ENCODE measurements at regions not wholly inside any gene's neighbourhood (a gene's known extent, or its start where the extent isn't known, plus 50 kb on each side); places are given as distances from the start of the nearest gene placed in this dataset.
"Not testable (repeated sequence)": the region's sequence is repeated elsewhere in the genome, so short reads cannot be mapped to it uniquely, and the experiment has no call there.

DNA sequence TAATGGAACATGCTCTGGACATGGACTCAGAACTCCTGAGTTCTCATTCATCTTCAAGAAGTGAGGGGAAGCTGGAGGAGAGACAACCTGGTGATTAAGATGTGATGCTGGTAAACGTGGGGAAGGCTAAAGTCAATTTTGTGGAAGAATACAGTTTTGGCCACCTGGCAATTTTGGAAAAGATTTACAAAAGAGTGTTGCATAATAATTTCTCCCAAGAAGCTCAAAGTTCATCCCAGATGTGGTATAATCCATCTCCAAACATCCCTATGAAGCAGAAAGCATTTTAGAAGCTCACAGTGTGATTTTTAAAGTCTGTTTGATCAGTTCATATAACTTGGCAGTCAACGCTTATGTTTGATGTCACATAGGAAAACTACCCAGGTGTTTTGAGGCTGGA is 208.7 kb downstream of the LMX1A start:
- DNase-seq = no peak

DNA sequence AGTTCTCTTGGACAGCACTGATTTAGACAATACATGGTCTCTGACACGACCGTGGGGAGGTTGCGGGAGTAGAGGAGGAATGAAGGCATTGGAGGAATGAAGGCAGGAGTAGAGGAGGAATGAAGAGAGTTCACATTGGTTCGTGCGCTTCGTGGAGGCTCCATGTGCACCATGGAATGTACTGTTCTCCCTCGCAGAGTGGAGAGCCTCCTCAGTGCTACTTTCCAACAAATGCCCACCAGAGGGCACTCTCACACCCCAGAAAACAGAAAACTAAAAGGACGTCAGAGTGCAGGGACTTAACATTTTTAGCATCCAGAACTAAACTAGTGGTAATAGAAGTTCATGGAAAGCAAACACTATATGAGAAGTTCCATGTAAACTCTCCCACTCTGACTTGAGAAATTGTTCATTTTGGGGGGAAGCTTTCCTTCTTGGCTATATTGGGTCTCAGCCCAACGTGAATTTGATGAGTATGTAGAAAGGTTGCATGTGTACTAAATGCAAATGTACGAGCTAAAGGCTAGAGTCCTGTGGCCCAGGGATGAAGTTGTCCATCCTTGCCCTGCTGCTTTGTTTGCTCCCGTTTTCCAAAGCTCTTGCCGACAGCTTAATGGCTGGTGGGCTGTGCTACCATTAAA is 211.6 kb downstream of the LMX1A start:
- DNase-seq = peak; percentile 27

DNA sequence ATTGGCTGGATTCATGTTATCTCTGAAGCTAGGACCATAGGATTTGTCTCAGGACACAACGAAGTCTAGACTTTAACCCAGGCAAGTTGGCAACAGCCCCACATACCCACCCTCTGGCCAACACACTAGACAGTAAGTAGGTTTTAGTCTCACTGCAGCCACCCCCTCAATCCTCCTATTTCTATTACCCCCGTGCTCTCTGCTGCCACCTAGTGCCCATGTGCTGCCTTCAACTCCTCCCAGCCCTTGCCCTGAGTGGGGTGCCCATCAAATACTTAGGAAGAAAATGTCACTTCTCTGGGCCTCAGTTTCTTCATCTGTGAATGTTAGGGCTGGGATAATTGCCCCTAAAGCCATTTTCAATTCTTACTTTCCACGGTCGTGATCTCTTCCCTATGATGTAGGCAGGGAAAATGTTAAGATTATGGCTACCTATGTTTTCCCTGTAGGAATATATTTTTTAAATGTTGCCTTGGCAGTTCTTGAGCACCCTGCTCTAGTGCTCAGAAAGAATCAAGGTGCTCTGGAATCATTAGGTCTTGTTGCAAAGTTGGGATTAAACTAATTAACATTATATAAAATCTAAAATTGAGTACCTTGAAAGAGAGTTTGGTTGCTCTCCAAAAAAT is 213.0 kb downstream of the LMX1A start:
- DNase-seq = peak; percentile 8

DNA sequence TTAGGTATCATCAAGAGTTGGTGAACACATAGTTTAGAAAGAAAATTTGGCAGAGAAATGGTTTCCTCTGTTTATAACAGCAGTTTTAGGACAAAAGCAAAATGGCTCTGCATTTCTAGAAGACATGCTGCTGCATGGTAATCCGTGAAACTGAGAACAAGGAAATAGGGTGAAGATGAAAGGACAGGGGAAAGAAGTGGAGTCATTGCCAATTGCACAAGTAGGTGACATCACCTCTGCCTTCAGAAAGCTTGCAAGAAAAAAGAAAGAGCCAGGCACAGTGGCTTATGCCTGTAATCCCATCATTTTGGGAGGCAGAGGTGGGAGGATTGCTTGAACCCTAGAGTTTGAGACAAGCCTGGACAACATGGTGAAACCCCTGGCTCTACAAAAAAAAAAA is 217.6 kb downstream of the LMX1A start:
- DNase-seq = no peak

GRCh38 chr1:165137551-165138316 is 218.8 kb downstream of the LMX1A start:
- no peak for DNase-seq

DNA sequence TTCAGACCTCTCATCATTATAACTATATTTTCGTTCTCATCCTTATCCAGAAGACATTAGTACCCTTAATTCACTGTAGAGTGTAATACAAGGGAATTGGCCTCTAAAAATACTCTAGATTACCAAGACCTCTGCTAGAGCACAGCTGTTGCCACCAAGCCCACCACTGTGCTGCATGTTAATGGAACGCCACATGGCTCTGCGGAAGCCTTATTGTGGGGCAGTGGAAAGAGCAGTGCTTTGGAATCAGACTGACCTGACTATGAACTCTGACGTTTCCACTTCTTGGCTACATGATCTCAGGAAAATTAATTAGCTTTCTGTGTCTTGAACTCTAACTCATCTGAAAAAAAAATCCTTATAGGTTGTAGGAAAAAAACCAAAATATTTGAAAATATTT is 222.1 kb downstream of the LMX1A start:
- no peak for DNase-seq

GRCh38 chr1:165129568-165130164 is 226.8 kb downstream of the LMX1A start:
- DNase-seq = no peak

DNA sequence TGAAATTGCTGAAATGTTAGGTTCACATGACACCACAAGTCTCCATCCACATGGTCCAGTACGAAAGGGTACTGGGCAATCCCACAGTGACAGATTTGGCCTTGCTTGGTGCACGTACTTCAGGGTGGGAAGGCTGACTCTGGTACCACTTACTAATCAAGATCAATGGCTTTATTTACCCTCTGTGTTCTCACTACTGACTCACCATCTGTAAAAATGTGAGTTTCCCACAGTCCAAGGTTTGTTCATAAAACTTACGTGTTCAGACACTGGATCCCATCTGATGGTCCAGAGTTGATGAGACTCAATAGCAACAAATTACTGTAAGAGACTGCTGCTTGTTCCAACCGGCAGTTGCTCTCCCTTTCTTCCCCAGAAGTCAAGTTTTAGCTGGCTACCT is 231.7 kb downstream of the LMX1A start:
- DNase-seq = no peak

GRCh38 chr1:165119086-165119485 is 237.4 kb downstream of the LMX1A start:
- no peak for DNase-seq

GRCh38 chr1:165117482-165117881 is 239.0 kb downstream of the LMX1A start:
- DNase-seq = no peak

- no peak for DNase-seq
These were observed 239.8 kb downstream of the LMX1A start for GRCh38 chr1:165116732-165117131.

DNA sequence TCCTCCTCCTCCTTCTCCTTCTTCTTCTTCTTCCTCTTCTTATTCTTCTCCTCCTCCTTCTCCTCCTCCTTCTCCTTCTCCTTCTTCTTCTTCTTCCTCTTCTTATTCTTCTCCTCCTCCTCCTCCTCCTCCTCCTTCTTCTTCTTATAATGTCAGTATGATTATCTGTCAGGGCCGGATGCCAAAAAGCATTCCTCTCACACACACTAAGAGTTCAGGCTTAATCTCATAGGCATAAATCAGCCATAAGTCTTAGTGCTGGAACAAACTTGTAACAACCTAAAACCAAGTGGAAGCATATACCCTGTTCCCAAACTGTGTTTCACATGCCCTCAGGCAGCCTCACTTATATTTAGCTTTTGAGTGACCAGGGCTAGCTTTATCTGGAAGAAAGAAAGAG is 240.3 kb downstream of the LMX1A start:
- DNase-seq = no peak

DNA sequence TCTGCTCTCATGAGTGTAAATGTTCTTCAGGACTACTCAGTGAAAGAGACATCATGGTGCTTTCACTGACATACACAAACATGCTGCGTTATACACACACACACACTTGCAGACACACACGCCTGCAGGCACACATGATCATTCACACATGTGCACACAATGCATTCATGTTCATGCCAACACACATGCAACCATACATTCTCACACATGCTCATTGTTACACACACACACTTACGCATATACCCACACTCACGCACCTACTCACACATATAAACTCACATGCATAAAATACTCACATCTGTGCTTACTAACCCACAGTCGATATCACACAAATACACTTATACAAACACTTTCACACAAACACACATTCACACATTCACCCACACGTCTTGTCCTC is 241.6 kb downstream of the LMX1A start:
- no peak for DNase-seq

DNA sequence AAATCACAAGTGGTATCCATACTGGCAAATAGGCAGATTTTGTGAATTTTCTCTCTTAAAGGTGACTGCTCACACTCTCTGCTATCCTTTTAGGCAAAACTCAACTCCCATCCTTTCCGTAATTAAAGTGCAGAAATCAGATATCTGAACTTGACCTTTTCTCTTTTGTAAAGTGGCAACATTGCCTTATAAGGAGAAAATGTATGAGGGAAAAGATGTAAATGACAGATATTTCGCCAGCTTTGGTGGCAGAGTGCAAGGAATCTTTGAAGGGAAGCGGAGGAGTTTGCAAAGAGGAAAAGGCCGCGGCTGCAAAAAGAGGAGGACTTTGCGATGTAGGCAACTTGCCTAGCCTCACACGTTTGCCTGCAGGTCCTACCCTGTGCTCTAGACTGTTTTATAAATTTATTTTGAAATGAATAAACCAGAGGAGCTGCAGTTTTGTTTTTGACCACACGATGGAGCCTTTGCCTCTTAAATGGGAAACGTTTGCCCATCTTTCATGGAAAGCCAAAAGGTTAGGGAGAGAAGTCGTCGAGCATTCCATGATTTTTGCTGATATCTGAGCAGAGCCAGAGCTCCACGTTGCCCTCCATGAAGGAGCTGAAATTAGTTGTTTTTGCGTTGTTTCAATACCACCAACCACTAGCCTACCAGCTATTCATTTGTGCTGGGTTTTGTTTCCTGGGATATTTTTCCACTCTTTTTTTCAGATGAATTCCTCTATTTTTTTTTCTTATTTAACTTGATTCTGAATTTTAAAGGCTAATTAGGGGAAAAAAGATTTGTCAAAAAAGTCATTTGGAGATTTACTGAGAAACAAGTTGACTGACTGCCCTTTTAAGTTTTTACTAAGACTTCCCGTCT is 242.3 kb downstream of the LMX1A start:
- peak; percentile 5 for DNase-seq

DNA sequence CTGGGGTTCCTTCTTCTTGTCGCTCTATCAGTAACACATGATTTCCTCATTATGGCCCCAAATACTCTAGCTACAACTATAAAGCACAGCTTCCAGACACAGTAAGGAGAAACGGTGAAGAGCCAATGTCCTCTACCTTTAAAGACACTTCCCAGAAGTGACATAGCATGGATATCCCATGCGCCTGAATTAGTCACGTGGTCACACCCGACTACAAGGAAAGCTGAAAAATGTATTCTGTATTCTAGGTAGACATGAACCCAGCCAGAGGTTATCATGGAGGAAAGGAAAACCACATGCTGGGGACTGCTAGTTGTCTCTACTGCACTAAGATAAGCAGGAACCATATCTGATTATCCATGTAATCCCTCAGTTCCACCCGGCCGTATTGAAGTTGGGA is 244.3 kb downstream of the LMX1A start:
- no peak for DNase-seq

- DNase-seq = no peak
These were observed 247.5 kb downstream of the LMX1A start for GRCh38 chr1:165109013-165109412.

- DNase-seq = not testable (repeated sequence)
These were observed 263.9 kb downstream of the LMX1A start for GRCh38 chr1:165092542-165093162.

DNA sequence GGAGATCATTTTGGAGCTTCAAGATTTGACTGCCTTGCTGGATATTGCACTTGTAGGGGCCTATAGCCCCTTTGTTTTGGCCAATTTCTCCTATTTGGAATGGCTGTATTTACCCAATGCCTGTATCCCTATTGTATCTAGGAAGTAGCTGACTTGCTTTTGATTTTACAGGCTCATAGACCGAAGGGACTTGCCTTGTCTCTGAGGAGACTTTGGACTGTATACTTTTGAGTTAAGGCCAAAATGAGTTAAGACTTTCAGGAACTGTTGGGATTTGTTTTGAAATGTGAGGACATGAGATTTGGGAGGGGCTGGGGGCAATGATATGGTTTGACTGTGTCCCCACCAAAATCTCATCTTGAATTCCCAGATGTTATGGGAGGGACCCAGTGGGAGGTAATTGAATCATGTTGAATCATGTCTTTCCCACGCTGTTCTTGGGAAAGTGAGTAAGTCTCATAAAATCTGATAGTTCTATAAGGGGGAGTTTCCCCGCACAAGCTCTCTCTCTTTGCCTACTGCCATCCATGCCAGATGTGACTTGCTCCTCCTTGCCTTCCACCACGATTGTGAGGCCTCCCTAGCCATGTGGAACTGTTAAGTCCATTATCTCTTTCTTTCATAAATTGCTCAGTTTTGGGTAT is 276.1 kb downstream of the LMX1A start:
- no peak for DNase-seq

DNA sequence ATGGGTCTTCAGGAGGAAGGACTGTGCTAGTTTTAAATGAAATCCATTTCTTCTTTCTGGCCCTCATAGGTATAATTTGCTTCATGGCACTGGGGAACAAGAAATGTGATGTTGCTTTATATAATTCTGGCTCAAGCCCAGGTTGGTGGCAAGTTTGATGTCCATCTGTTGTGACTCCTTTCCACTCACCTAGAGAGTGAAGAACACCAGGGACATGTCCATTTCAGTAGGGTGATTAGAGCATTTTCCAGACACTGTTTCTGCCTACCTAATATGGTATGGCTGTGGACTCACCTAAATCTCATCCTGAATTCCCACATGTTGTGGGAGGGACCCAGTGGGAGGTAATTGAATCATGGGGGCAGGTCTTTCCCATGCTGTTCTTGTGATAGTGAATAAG is 278.1 kb downstream of the LMX1A start:
- no peak for DNase-seq

- no peak for DNase-seq
These were observed 280.7 kb downstream of the LMX1A start for GRCh38 chr1:165075725-165076370.
